B cell (primary cell): ENCODE measurements at regions not wholly inside any gene's neighbourhood (a gene's known extent, or its start where the extent isn't known, plus 50 kb on each side); places are given as distances from the start of the nearest gene placed in this dataset.

Experiments used
- ATAC-seq: fragments of 200-7000 bp; cut with Tn5 transposase; one replicate; pipeline ENCODE4 v1.10.0; 2021; ENCODE audit warnings: low read depth, mild to moderate bottlenecking, moderate number of reproducible peaks, moderate library complexity
- CTCF ChIA-PET: fragments of 350-600 bp; sonication (Branson Sonifier 250); formaldehyde crosslinking; loops from one replicate; lab custom pipeline; 2021; ENCODE audit warnings: antibody characterized with exemption, inconsistent platforms; lab: Charles Lee
- POLR2A ChIA-PET: fragments of 350-600 bp; sonication (Branson Sonifier 250); formaldehyde crosslinking; loops from one replicate; lab custom pipeline; 2021; ENCODE audit warnings: antibody characterized with exemption; lab: Charles Lee
- DNase-seq: peaks from one replicate; pipeline ENCODE4 v3.0.0; 2013
- H2AFZ ChIP-seq: 2 replicates; pipeline ENCODE4 v1.6.1; 2012; ENCODE audit warnings: mild to moderate bottlenecking, low read depth, low read length; ENCODE audit not compliant: insufficient read depth, poor library complexity, severe bottlenecking
- H3K27ac ChIP-seq, 2 donors: 1 replicate in 1 of 2; 2 replicates in 1 of 2; pipeline ENCODE4 v1.5.1; 2012 to 2013; ENCODE audit warnings: low read length in 2 of 2, mild to moderate bottlenecking in 2 of 2, moderate library complexity in 1 of 2
- H3K27me3 ChIP-seq, 4 experiments: fragments of 200-600 bp in 1 of 4; sonication (generic) in 1 of 4; replicated peaks in 1 of 4; 1 replicate in 2 of 4; 2 replicates in 2 of 4; pipeline versions ENCODE4 v1.6.1 to v1.7.0; 2013 to 2016; ENCODE audit warnings: low read length in 3 of 4, mild to moderate bottlenecking in 2 of 4, mixed read lengths in 1 of 4, moderate library complexity in 1 of 4; ENCODE audit not compliant: insufficient read depth in 4 of 4, control insufficient read depth in 3 of 4; ENCODE audit errors: control extremely low read depth in 1 of 4
- H3K36me3 ChIP-seq, 2 experiments: replicated peaks in 1 of 2; 1 replicate in 1 of 2; 2 replicates in 1 of 2; pipeline versions ENCODE4 v1.6.1 to v1.7.1; 2013; ENCODE audit warnings: low read length in 1 of 2; ENCODE audit not compliant: insufficient read depth in 2 of 2, control insufficient read depth in 1 of 2; ENCODE audit errors: control extremely low read depth in 1 of 2, extremely low read depth in 1 of 2
- H3K4me1 ChIP-seq, 2 donors: fragments of 200-600 bp in 1 of 2; sonication (generic) in 1 of 2; 1 replicate in 1 of 2; 2 replicates in 1 of 2; pipeline versions ENCODE4 v1.5.1 to v1.6.1; 2013 to 2017; ENCODE audit warnings: low read length in 2 of 2; ENCODE audit not compliant: control insufficient read depth in 2 of 2, insufficient read depth in 2 of 2
- H3K4me2 ChIP-seq: replicated peaks from 2 replicates; pipeline ENCODE3; 2012; ENCODE audit warnings: mild to moderate bottlenecking, low read depth, low read length; ENCODE audit not compliant: poor library complexity, severe bottlenecking
- H3K4me3 ChIP-seq, 5 experiments: fragments of 200-600 bp in 1 of 5; sonication (generic) in 1 of 5; 1 replicate in 3 of 5; 2 replicates in 2 of 5; pipeline versions ENCODE4 v1.5.1 to v1.7.0; 2011 to 2016; ENCODE audit warnings: low read length in 4 of 5, mild to moderate bottlenecking in 4 of 5, low read depth in 2 of 5, control low read depth in 1 of 5, moderate library complexity in 1 of 5; ENCODE audit not compliant: insufficient read depth in 1 of 5; ENCODE audit errors: control extremely low read depth in 1 of 5, extremely low read depth in 1 of 5
- H3K79me2 ChIP-seq: fragments of 200-600 bp; sonication (generic); one replicate; pipeline ENCODE4 v1.6.0; 2016; ENCODE audit warnings: low read length; ENCODE audit not compliant: control insufficient read depth, insufficient read depth
- H3K9ac ChIP-seq: fragments of 200-600 bp; sonication (generic); 2 replicates; pipeline ENCODE4 v1.6.1; 2017; ENCODE audit warnings: mild to moderate bottlenecking, low read length, moderate library complexity
- H3K9me3 ChIP-seq, 3 donors: one replicate each; pipeline versions ENCODE4 v1.6.1 to v1.7.1; 2013; ENCODE audit warnings: low read length in 2 of 3; ENCODE audit not compliant: control insufficient read depth in 2 of 3, insufficient read depth in 1 of 3; ENCODE audit errors: control extremely low read depth in 1 of 3
- H4K20me1 ChIP-seq: 2 replicates; pipeline ENCODE4 v1.6.0; 2012; ENCODE audit warnings: mild to moderate bottlenecking, low read length; ENCODE audit not compliant: insufficient read depth, control insufficient read depth, poor library complexity, severe bottlenecking
- H3K27ac Mint-ChIP-seq: one replicate; pipeline ENCODE4 v1.8.0; 2021; ENCODE audit warnings: mixed read lengths
- H3K27me3 Mint-ChIP-seq: one replicate; pipeline ENCODE4 v1.8.0; 2021; ENCODE audit warnings: mixed read lengths
- H3K4me1 Mint-ChIP-seq: one replicate; pipeline ENCODE4 v1.8.0; 2021; ENCODE audit warnings: mixed read lengths
- H3K4me3 Mint-ChIP-seq: one replicate; pipeline ENCODE4 v1.8.0; 2021; ENCODE audit warnings: mixed read lengths
- H3K9me3 Mint-ChIP-seq: one replicate; pipeline ENCODE4 v1.8.0; 2022; ENCODE audit warnings: mixed read lengths; ENCODE audit not compliant: insufficient read depth
- EZH2 ChIP-seq: IDR thresholded peaks from 2 replicates; pipeline ENCODE4 v1.6.1; 2012; ENCODE audit warnings: borderline replicate concordance, low read depth, mild to moderate bottlenecking, moderate library complexity, low read length; ENCODE audit not compliant: insufficient read depth, poor library complexity, severe bottlenecking
- WGBS: methylation state at CpG from one replicate; pipeline ENCODE4 v1.1.5; 2013; ENCODE audit warnings: missing lambda C conversion rate; ENCODE audit not compliant: insufficient coverage; 5-methylcytosine and 5-hydroxymethylcytosine counted together
- intact Hi-C: fragments of 100-400 bp; cut with micrococcal nuclease; formaldehyde crosslinking; loops from one replicate; pipeline ENCODE4 v1.10.0; 2022
- TF ChIP-seq, protein P1 (sequence below): fragments of 200-600 bp; IDR thresholded peaks from one replicate; pipeline ENCODE4 v1.8.0; 2022; ENCODE audit warnings: antibody characterized with exemption, mild to moderate bottlenecking

DNA sequence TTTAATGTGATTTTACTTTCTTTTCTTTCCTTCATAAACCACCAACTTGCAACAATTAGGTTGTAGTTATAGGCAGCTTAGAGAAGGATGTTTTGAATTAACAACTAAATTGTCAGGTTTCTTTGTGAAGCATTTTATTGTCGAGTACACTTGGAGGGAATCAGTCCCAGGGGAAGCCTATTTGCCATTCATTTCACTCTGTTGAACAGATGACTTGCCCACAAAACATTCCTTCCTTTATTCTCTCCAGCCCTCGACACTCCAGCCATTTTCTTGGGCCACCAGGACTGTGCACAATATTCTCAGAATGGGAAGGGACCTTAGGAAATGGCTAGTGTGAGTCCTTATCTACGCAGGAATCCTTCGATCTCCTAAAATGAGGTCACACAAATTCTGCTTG, 620.6 kb downstream of the SOX6 start:
- CTCF ChIA-PET: interaction anchor here (1.2 kb wide), 1 partner anchor 11 kb away, joined by 3 read pairs; no protein-coding TSS in a partner anchor
- no peak for ATAC-seq

DNA sequence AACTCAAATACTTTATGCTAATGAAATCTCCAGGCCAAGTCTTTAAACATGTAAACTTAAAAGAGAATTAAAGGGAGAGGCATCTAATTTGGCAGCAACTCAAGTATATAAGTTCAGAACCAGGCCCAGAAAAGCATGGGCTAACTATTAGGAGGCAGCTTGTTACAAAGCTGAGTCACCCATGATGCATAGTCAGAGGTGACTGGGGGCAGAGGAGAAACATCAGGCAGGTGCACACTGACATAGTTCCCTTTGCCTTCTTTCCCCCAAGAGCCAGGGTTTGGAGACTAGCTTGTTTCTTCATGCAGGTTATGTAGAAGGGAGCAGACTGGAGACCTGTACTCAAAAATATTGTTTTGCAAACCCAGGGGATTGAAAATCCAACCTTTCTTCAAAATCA, 619.0 kb downstream of the SOX6 start:
- Mint-ChIP-seq H3K4me1 (no peaks in the 10 kb centered on the region), H3K9me3 (no peaks in the 10 kb centered on the region), H3K4me3 (no peak overlapping the region), H3K27ac (no peak overlapping the region), H3K27me3 (no peaks in the 10 kb centered on the region)
- Histone ChIP-seq H2AFZ (no peak overlapping the region), H4K20me1 (no peaks in the 10 kb centered on the region), H3K27ac (no peak overlapping the region), H3K4me2 (no peak overlapping the region), H3K27me3 (no peaks in the 10 kb centered on the region), H3K4me3 (no peak overlapping the region), H3K79me2 (no peaks in the 10 kb centered on the region), H3K4me1 (no peaks in the 10 kb centered on the region), H3K36me3 (no peaks in the 10 kb centered on the region), H3K9me3 (no peaks in the 10 kb centered on the region), H3K9ac (no peak overlapping the region)
- ChIA-PET POLR2A (no interaction called here), CTCF (no interaction called here)
- TF ChIP-seq EZH2: no peak
- TF ChIP-seq, protein P1, sequence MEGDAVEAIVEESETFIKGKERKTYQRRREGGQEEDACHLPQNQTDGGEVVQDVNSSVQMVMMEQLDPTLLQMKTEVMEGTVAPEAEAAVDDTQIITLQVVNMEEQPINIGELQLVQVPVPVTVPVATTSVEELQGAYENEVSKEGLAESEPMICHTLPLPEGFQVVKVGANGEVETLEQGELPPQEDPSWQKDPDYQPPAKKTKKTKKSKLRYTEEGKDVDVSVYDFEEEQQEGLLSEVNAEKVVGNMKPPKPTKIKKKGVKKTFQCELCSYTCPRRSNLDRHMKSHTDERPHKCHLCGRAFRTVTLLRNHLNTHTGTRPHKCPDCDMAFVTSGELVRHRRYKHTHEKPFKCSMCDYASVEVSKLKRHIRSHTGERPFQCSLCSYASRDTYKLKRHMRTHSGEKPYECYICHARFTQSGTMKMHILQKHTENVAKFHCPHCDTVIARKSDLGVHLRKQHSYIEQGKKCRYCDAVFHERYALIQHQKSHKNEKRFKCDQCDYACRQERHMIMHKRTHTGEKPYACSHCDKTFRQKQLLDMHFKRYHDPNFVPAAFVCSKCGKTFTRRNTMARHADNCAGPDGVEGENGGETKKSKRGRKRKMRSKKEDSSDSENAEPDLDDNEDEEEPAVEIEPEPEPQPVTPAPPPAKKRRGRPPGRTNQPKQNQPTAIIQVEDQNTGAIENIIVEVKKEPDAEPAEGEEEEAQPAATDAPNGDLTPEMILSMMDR: no peak
- ATAC-seq: no peak
- no peak for DNase-seq
- intact Hi-C loops: no loop called here

More for the DNA sequence above, 620.6 kb downstream of the SOX6 start:
- Histone ChIP-seq H3K36me3 (no peaks in the 10 kb centered on the region), H3K4me1 (no peaks in the 10 kb centered on the region), H3K79me2 (no peaks in the 10 kb centered on the region), H3K9ac (no peak overlapping the region), H4K20me1 (no peaks in the 10 kb centered on the region), H3K4me3 (no peak overlapping the region), H3K27ac (no peak overlapping the region), H2AFZ (no peak overlapping the region), H3K27me3 (no peaks in the 10 kb centered on the region), H3K9me3 (no peaks in the 10 kb centered on the region), H3K4me2 (no peak overlapping the region)
- H3K27me3 Mint-ChIP-seq: no peaks in the 10 kb centered on the region
- H3K4me3 Mint-ChIP-seq: no peak overlapping the region
- POLR2A ChIA-PET: no interaction called here
- 80% methylated on average over 2 of the region's 4 CpGs for WGBS
- DNase-seq: no peak
- intact Hi-C loops: no loop called here
- TF ChIP-seq, protein P1: no peak
- TF ChIP-seq EZH2: no peak
- no peaks in the 10 kb centered on the region for H3K9me3 Mint-ChIP-seq
- H3K4me1 Mint-ChIP-seq: no peaks in the 10 kb centered on the region
- no peak overlapping the region for H3K27ac Mint-ChIP-seq
